K562 (cell line): ENCODE measurements at regions not wholly inside any gene's neighbourhood (a gene's known extent, or its start where the extent isn't known, plus 50 kb on each side); places are given as distances from the start of the nearest gene placed in this dataset.

Experiments used
- ATAC-seq: fragments of 200-7000 bp; cut with Tn5 transposase; 3 replicates; pipeline ENCODE4 v1.9.1; 2020; ENCODE audit warnings: moderate library complexity
- BruUV-seq: library from RNA; stranded (reverse); fragments of 400-500 nt; replicated peaks from 2 replicates; lab custom pipeline; 2021; lab: Mats Ljungman, UMichigan
- CTCF ChIA-PET: fragments of 300-600 bp; formaldehyde crosslinking; extraction: SDS; loops from one replicate; lab custom pipeline; 2021; ENCODE audit warnings: low intra/inter-chr PET ratio; lab: Yijun Ruan, JAX
- POLR2A ChIA-PET: fragments of 300-600, 350-650 bp; sonication (Branson Sonifier 250); formaldehyde crosslinking; extraction: SDS; loops from one replicate; lab custom pipeline; 2021; ENCODE audit warnings: antibody characterized with exemption, inconsistent platforms; lab: Yijun Ruan, JAX
- DNase-seq, 4 experiments: peaks; one replicate each; pipeline versions ENCODE4 v3.0.0 to v3.0.0-alpha.2; 2011 to 2018; ENCODE audit warnings: low spot score in 3 of 4, mixed read lengths in 3 of 4; ENCODE audit errors: extremely low read depth in 1 of 4
- FAIRE-seq: peaks from 2 replicates; lab custom pipeline; 2011; peaks lifted over from hg19 to GRCh38; lab: Jason Lieb, UNC
- H2AFZ ChIP-seq: 2 replicates; pipeline ENCODE4 v1.6.0; 2011; ENCODE audit warnings: low read depth, low read length, control low read depth, inconsistent platforms
- H3K27ac ChIP-seq: fragments of 200-600 bp; 3 replicates; pipeline ENCODE4 v1.8.0; 2011; ENCODE audit warnings: low read depth, mild to moderate bottlenecking, control low read depth, inconsistent platforms, low read length, moderate library complexity, mixed read lengths; ENCODE audit errors: extremely low read depth
- H3K27me3 ChIP-seq, 2 experiments: fragments of 300-600 bp in 1 of 2; 2 replicates in 1 of 2; 3 replicates in 1 of 2; pipeline versions ENCODE4 v1.6.0 to v1.8.0; 2011; ENCODE audit warnings: inconsistent platforms in 2 of 2, low read length in 2 of 2, mild to moderate bottlenecking in 1 of 2, mixed read lengths in 1 of 2, moderate library complexity in 1 of 2; ENCODE audit not compliant: control insufficient read depth in 2 of 2, insufficient read depth in 2 of 2
- H3K36me3 ChIP-seq: fragments of 300-600 bp; 3 replicates; pipeline ENCODE4 v1.8.0; 2011; ENCODE audit warnings: mild to moderate bottlenecking, low read length, inconsistent platforms; ENCODE audit not compliant: control insufficient read depth, insufficient read depth
- H3K4me1 ChIP-seq, 2 experiments: fragments of 200-600 bp in 1 of 2; replicated peaks in 1 of 2; 2 replicates in 1 of 2; 3 replicates in 1 of 2; pipeline versions ENCODE4 v1.5.1 to v1.8.0; 2011; ENCODE audit warnings: inconsistent platforms in 2 of 2, low read length in 2 of 2, mild to moderate bottlenecking in 1 of 2, mixed read lengths in 1 of 2, moderate library complexity in 1 of 2; ENCODE audit not compliant: control insufficient read depth in 2 of 2, insufficient read depth in 2 of 2
- H3K4me2 ChIP-seq: 2 replicates; pipeline ENCODE4 v1.6.1; 2011; ENCODE audit warnings: low read length, control low read depth, inconsistent platforms, mixed read lengths; ENCODE audit not compliant: insufficient read depth
- H3K4me3 ChIP-seq: fragments of 200-600 bp; sonication (generic), shearing (Covaris generic); 2 replicates; pipeline ENCODE4 v1.5.1; 2016; ENCODE audit warnings: control low read depth, inconsistent platforms
- H3K79me2 ChIP-seq: fragments of 200-600 bp; 3 replicates; pipeline ENCODE4 v1.8.0; 2011; ENCODE audit warnings: low read length, inconsistent platforms; ENCODE audit not compliant: control insufficient read depth, insufficient read depth
- H3K9ac ChIP-seq, 2 experiments: 2 replicates each; pipeline versions ENCODE4 v1.6.0 to v1.6.1; 2011; ENCODE audit warnings: low read depth in 2 of 2, low read length in 2 of 2, control low read depth in 1 of 2, inconsistent platforms in 1 of 2, mild to moderate bottlenecking in 1 of 2, mixed read lengths in 1 of 2; ENCODE audit not compliant: insufficient read depth in 1 of 2
- H3K9me1 ChIP-seq: one replicate; pipeline ENCODE4 v1.6.0; 2011; ENCODE audit warnings: inconsistent platforms, mild to moderate bottlenecking, low read length, moderate library complexity; ENCODE audit not compliant: control insufficient read depth, insufficient read depth
- H3K9me3 ChIP-seq: replicated peaks from 2 replicates; pipeline ENCODE4 v1.5.1; 2011; ENCODE audit warnings: low read depth, low read length, inconsistent platforms; ENCODE audit not compliant: control insufficient read depth, insufficient read depth
- H4K20me1 ChIP-seq: replicated peaks from 2 replicates; pipeline ENCODE4 v1.6.1; 2011; ENCODE audit warnings: low read length, inconsistent platforms, mixed read lengths; ENCODE audit not compliant: control insufficient read depth, insufficient read depth
- EZH2 ChIP-seq: IDR thresholded peaks from 2 replicates; pipeline ENCODE4 v1.6.1; 2012; ENCODE audit warnings: low read depth, mild to moderate bottlenecking, inconsistent platforms, low read length, borderline replicate concordance
- HBP1 ChIP-seq: fragments of 450-650 bp; formaldehyde crosslinking; IDR thresholded peaks from 2 replicates; pipeline ENCODE4 v1.4.0; 2022; ENCODE audit warnings: missing genetic modification characterization
- KLF1 ChIP-seq: fragments of 450-650 bp; IDR thresholded peaks from 2 replicates; pipeline ENCODE4 v1.6.1; 2016; ENCODE audit warnings: missing genetic modification characterization, missing compliant biosample characterization
- MED1 ChIP-seq: sonication (generic); formaldehyde crosslinking; IDR thresholded peaks from 2 replicates; pipeline ENCODE4 v1.8.1; 2023; ENCODE audit warnings: missing genetic modification reagents, borderline replicate concordance
- POLR2G ChIP-seq: fragments of 200-400 bp; formaldehyde crosslinking; IDR thresholded peaks from 2 replicates; pipeline ENCODE4 v1.6.1; 2017; ENCODE audit warnings: low read depth, mild to moderate bottlenecking, antibody characterized with exemption, low read length, moderate library complexity
- SREBF1 ChIP-seq: fragments of 150-350 bp; IDR thresholded peaks from 2 replicates; pipeline ENCODE4 v1.6.1; 2014; ENCODE audit warnings: antibody characterized with exemption, low read depth, low read length, borderline replicate concordance
- ZNF174 ChIP-seq: fragments of 250-450 bp; sonication (Bioruptor Pico); IDR thresholded peaks from 2 replicates; pipeline ENCODE4 v1.4.0; 2020; ENCODE audit warnings: mild to moderate bottlenecking
- ZNF561 ChIP-seq: fragments of 450-650 bp; formaldehyde crosslinking; conservative IDR thresholded peaks from 2 replicates; pipeline ENCODE4 v1.4.0; 2020; ENCODE audit warnings: mild to moderate bottlenecking, moderate library complexity
- ZNF76 ChIP-seq: fragments of 250-450 bp; sonication (Bioruptor Pico); IDR thresholded peaks from 2 replicates; pipeline ENCODE4 v1.4.0; 2020; ENCODE audit warnings: mild to moderate bottlenecking, moderate library complexity, borderline replicate concordance
- WGBS: fragments of 100-300 bp; shearing (Covaris generic); methylation state at CpG from one replicate; pipeline ENCODE4 v1.1.6; 2016; ENCODE audit warnings: low coverage, mixed read lengths; ENCODE audit not compliant: insufficient coverage; ENCODE audit errors: missing lambda C conversion rate; 5-methylcytosine and 5-hydroxymethylcytosine counted together
- in situ Hi-C: fragments of 300-500 bp; cut with MboI; formaldehyde crosslinking; loops from 4 replicates; pipeline ENCODE4 v1.15.0; 2018; ENCODE audit warnings: inconsistent platforms, mixed read lengths
- intact Hi-C: fragments of 100-400 bp; cut with micrococcal nuclease; formaldehyde crosslinking; loops from 2 replicates; pipeline ENCODE4 v1.14.2; 2022

GRCh38 chr12:25025951-25026490 lies 77.1 kb upstream of the BCAT1 start:
- H3K36me3 ChIP-seq, result no peaks in the 10 kb centered on the region
- in situ Hi-C loops (no loop called here), intact Hi-C loops (no loop called here)
- H3K9ac ChIP-seq, result no peak overlapping the region
- no peaks in the 10 kb centered on the region for H3K9me3 ChIP-seq
- WGBS, result 7% methylated on average over 1 of the region's 1 CpG
- BruUV-seq, result no TSS peak
- FAIRE-seq (no peak), DNase-seq (no peak), ATAC-seq (no peak)
- H3K27me3 ChIP-seq, result peaks cover 4% of the 10 kb centered on the region in 2 experiments; a peak in 4 of 5 replicates
- no peaks in the 10 kb centered on the region for H3K79me2 ChIP-seq
- H3K4me3 ChIP-seq, result no peak overlapping the region
- H4K20me1 ChIP-seq, result no peaks in the 10 kb centered on the region
- H2AFZ ChIP-seq, result no peak overlapping the region
- H3K4me1 ChIP-seq, result no peaks in the 10 kb centered on the region
- H3K9me1 ChIP-seq, result no peaks in the 10 kb centered on the region
- ChIA-PET POLR2A (interaction anchor here (1.2 to 1.5 kb wide), 2 partner anchors 8 to 10 kb away, joined by 3 to 4 read pairs; no protein-coding TSS in a partner anchor), CTCF (no interaction called here)
- H3K27ac ChIP-seq, result no peak overlapping the region
- H3K4me2 ChIP-seq, result no peak overlapping the region
- TF ChIP-seq HBP1 (CRISPR knock-in tag) (no peak), KLF1 (no peak), EZH2 (no peak), MED1 (CRISPR knock-in tag) (no peak), SREBF1 (no peak), POLR2G (no peak), ZNF174 (CRISPR knock-in tag) (no peak), ZNF561 (CRISPR knock-in tag) (no peak), ZNF76 (no peak)
